Left lobe of liver (tissue), 2 donors: ENCODE measurements at regions not wholly inside any gene's neighbourhood (a gene's known extent, or its start where the extent isn't known, plus 50 kb on each side); places are given as distances from the start of the nearest gene placed in this dataset.

Source experiments
- ATAC-seq: fragments of 200-7000 bp; cut with Tn5 transposase; one replicate; pipeline ENCODE4 v1.9.1; 2020; ENCODE audit warnings: mild to moderate bottlenecking, moderate library complexity
- DNase-seq: peaks from one replicate; pipeline ENCODE4 v3.0.0-alpha.2; 2020; ENCODE audit warnings: low spot score
- donor health status: DM: no; HTN: no; CAD: no; lungs with moderate emphysema.
- donor health status: DM: no; HTN: yes; CAD: no.

DNA sequence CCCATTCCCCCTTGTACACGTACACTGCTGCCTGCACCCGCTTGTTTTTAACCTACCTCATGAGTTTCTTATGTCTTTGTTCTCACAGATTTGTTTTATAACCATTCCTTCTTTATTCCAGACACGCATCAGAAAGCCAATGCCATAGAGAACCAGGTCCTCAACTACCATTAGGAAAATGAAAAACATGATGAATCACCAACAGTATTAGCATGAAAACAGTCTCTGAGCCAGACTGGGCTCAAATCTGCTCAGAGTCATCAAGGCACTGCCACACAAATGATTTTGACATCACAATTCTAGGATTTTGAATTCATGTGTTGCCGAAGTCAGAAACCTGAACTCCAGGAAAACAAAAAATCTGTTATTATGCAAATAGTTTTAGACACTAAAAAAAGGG, 394.1 kb upstream of the GRIA1 start:
- ATAC-seq (no peak), DNase-seq (no peak)

DNA sequence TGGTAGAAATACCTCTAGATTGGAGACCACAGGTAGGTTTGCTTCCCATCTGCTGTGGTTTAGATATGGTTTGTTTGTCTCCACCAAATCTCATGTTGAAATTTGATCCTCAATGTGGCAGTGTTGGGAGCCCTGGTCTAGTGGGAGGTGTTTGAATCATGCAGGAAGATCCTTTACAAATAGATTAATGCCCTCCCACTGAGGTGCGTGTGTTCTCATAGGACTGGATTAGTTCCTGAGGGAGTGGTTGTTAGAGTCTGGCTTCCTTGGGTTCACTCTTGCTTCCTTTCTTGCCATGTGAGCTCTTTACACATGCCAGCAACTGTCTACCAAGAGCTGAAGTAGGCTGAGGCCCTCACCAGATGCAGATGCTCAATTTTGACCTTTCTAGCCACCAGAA, 391.1 kb upstream of the GRIA1 start:
- DNase-seq = no peak
- ATAC-seq = no peak

DNA sequence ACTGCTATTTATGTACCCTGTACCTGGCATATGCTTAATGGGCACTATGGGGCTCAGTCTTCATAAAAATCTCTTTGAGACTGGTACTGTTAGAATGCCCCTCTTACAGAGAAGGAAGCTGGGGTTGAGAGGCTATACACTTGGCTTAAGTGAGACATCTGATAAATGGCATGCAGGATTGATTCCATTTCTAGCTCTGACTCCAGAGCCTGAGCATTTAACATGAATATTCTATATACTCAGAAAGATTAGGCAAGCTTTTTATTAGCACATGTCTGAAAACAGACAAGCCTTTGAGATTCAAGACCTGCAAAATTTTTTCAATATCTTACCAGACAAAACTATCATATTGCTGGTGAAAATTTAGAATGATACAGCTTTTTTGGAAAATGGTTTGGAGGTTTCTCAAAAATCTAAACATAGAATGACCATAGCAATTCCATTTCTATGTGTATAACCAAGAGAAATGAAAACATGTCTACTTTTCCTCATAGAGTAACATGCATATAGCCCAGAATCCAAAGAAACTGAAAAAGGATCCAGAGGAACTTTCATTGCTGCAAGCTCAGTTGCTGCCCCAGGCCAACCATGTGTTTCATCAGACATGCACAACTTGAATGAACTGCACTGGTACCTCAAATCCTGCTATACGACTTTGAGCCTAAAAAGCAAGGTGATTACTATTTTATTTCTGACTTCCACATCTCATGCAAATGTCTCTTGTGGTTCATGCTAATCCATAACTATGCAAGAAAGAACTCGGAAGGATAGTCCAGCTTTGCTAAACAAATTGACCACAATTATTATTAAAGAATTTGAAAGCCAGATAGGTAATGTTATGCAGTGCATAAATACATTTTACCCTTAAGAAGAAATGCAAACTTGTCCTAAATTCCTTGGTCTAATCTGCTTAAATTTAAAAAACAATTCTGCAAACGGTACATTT, 389.0 kb upstream of the GRIA1 start:
- DNase-seq = no peak
- ATAC-seq = no peak

DNA sequence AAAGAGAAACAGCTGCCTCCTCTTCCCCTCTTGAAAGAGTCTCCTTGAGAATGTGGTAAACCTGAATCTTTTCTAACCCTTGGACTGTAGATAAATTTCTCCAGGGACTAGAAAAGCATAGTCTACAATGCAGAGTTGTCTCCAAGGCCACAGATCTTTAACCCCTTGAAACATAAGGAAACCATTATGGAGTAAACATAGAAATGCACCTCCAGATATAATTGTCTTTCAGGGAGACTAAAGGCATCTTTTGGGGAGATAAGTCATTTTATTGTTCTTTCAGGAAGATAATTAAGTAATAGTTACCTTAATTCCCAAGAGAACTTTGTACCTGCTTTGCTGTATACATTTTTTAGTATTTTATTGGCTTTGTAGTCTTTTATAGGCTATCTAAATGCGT, 373.6 kb upstream of the GRIA1 start:
- DNase-seq = no peak
- no peak for ATAC-seq

DNA sequence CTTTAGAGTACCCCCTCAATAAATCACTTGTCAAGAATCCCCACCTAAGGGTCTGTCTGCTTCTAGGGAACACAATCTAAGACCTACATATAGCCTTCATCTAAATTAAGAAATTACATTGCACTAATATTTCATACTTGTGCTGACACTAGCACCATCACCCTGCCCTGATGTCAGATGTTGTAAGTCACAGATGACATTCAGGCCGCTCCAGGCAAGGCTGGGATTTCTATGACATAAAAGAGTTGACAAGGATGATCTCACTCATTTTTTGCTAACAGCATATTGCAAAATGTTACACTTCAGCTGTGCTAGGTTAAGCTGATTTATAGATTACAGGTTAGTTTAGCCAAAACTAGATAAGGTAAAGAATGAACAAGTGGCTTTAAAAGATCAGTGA, 372.5 kb upstream of the GRIA1 start:
- no peak for DNase-seq
- ATAC-seq = no peak

DNA sequence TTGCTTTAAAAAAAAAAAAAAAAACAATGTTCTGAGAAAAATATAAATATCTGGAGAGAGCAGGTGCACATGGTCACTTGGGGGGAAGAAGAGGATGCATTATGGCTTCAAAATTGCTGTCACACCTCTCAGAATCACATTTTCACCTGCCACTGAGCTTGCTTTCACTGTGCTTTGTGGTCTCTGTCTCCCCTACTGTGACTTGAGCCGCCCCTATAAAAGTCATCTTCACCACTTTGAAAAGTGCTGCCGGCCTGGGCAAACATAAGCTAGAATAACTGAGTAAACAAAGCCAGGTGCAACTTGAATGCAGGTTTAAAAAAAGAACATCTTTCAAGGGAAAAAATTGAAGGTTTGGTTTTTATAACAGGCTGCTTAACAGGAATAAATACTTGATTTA, 368.1 kb upstream of the GRIA1 start:
- ATAC-seq (no peak), DNase-seq (no peak)

DNA sequence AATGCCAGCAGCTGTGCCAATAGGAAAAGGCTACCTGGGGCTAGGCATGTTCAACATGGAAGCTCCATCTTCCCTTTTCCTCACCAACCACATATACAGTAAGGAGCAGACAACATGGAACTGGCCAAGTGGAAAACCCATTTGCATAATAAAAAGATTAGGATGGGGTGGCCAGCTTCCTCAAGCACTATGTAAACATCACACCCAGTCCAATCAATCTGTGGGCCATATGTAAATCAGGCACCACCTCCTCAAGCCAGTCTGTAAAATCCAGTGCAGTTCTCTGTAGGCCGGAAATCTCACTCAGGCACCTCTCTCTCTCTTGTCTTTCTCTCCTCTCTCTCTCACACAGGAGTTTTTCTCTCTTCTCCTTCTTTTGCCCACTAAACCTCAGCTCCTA, 360.2 kb upstream of the GRIA1 start:
- no peak for ATAC-seq
- DNase-seq = no peak

DNA sequence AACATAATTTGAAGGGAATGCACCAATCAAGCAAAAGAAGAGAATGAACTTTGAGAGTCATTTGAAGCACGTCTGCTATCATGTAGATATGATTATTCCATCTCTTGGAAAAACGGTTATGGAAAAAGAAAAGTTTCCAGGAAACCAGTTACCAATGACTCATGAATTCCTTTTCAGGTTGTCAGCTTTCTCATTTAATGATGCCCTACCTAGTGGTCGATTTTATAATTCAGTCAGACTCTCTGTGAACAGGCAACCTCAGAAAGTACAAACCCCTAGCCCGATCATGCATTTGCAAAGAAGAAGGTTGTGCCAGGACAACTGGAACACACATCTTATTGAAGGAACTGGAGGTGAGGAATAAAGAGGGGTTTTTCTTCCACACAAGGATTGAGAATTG, 355.1 kb upstream of the GRIA1 start:
- DNase-seq = no peak
- no peak for ATAC-seq

DNA sequence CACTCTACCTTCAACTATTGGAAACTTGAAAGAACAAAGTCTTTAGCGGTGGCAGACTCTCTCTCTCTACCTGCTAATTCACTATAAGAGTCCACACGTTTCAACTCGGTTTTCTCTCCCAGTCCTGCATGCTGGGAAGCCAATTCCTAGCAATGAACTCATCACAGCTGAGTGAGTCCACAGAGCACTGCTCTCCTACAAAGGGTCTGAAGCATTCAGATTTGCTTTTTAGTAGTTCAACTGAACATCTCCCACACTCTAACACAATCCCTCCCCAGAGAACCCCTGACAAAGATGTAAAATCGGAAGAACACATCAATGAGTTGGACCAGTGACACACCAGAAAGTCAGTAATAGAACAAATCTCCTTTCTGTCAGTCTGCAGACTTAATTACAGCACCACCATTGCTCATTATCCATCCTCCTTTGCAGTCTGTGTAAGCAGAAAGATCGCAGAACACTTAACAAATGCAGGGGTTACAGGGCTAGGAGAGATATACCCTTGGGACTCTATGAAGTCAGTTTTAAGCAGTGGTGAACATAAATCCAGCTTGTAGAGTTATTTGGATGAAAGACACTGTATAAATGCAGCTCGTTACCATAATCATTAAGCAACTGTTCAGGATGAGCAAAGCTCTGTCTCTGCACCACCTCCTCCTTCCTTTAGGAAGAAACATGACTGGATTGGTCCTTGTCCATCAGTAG, 353.4 kb upstream of the GRIA1 start:
- ATAC-seq = no peak

DNA sequence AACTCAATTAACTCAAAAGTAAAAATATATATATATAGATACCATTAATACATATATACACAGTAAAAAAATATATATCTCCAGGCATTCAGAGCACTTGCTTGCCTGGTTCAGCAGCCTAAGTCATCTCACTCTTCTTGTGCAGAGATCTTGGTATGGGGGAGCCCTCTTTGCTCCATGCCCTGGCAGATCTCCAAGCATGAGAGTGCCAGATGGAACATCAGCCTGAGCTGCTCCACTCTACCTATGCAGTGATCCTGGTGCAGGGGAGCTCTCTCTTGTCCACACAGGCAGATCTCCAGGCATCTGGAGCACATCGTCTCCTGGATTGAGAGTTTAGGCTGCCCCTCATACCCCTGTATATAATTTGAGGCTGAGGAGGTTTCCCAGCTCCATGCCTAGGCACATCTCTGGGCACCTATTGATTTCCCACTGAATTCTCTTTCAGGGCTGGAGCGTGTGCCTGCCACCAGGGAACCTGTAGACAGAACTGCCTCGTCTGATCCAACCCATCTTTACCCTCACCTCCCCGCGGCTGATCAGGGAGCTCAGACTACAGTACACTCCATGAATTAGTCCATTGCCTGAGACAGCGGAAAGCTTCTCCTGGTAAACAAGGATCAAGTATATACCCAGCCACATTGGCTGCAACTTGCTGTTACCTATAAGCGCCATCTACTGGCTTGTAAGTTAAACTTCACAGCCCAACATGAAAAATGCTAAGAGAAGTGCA, 342.4 kb upstream of the GRIA1 start:
- ATAC-seq (peak; percentile 98), DNase-seq (peak; percentile 44)

More for the DNA sequence above, 353.4 kb upstream of the GRIA1 start:
- DNase-seq = no peak

DNA sequence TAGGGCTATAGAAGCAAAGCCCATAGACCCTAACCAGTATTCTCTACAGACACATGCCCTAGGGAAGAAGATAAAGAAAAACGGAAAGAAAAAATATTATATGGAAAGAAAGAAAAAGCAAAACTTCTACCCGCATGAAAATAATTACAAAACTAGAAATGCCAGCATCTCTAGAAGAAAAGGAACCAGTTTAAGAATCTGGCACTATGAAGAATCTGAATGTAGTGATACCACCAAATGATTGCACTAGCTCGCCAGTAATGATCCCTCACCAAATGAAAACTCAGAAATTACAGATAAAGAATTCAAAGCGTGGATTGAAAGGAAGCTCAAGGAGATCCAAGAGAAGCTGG, 341.9 kb upstream of the GRIA1 start:
- DNase-seq = no peak
- no peak for ATAC-seq

DNA sequence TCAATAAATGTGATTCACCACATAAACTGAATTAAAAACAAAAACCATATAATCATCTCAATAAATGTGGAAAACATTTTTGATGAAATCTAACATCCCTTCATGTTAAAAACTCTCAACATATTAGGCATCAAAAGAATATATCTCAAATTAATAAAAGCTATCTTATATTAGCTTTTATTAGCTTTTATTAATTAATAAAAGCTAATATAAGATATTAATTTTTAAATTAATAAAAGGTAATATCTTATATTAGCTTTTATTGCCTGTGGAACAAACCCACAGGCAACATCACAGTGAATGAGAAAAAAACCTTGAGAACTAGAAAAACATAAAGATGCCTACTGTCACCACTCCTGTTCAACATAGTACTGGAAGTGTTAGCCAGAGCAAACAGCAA, 338.9 kb upstream of the GRIA1 start:
- no peak for DNase-seq
- ATAC-seq = no peak

DNA sequence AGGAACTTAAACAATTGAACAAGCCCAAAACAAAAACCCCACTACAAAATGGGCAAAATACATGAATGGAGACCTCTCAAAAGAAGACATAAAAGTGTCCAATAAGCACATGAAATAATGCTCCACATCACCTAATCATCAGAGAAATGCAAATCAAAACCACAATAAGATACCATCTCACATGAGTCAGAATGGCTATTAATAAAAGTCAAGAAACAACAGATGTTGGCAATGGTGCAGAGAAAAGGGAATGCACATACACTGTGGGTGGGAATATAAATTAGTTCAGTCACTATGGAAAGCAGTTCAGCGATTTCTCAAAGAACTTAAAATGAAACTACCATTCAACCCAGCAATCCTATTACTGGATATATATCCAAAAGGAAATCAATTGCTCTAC, 337.4 kb upstream of the GRIA1 start:
- DNase-seq (no peak), ATAC-seq (no peak)

DNA sequence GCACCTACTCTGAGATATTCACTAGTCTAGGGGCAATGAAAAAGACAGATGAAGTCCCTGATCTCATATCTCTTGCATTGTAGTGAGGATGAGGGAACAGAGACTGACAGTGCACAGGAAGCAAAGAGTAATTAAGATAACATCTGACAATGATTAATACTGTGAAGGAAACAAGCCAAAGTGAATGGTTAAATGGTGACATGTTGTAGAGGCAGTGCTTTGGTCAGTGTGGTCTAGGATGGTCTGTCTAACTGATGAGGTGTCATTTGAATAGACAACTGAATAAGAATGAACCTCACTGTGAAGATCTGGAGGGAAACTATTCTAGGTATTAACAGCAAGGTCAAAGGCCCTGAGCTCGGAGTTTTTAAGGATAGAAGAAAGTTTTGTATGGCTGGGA, 333.3 kb upstream of the GRIA1 start:
- no peak for DNase-seq
- no peak for ATAC-seq

DNA sequence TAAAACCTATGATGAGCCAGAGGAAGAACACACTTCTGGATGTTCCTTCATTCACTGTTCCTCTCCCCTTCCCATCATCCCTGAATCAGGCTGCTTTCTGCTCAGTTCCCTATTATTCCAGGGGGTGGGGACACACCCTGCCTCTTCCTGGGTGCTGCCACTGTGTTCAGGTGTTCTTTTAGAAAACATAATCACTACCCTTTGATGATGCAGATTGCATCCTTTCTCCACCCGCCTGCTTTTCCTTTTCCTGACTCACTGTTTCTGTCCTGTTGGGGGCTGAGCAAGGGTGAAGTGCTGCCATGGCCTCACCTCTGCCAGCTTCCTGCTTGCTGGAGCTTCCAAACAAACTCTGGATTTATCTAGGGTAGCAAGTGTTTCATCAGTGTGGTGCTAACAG, 331.9 kb upstream of the GRIA1 start:
- DNase-seq = no peak
- ATAC-seq = no peak

DNA sequence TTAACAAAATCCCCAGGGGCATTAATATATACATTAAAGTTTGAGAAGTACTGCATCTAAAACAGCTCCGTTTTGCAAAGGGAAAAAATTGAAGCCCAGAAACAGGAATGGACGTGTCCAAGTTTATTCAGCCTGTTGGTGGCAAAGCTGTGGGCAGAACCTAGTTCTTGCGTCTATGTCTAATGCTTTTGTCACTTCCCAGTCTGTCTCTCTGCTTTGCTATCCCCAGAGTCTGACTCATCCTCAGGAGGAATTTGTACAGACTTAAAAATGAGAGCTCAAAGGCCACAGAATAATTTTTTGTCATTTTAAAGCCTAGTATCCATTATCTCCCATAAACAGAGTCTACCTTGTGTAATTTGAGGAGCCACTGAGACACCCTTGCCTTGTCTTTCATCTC, 330.9 kb upstream of the GRIA1 start:
- no peak for ATAC-seq
- DNase-seq = no peak

DNA sequence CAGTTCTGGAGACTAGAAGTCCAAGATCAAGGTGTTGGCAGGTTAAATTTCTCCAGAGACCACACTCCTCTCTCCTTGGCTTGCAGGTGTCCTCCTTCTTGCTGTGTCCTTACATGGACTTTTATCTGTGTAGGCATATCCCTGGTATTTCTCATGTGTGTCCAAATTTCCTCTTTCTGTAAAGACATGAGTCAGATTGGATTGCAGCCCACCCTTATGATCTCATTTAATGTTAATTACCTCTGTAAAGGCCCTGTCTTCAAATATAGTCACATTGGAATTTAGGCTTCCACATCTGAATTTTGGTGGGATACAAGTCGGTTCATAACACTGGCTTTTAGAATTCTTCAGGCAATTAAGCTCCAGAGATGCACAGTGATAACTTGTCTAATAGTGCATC, 322.2 kb upstream of the GRIA1 start:
- no peak for DNase-seq
- no peak for ATAC-seq

DNA sequence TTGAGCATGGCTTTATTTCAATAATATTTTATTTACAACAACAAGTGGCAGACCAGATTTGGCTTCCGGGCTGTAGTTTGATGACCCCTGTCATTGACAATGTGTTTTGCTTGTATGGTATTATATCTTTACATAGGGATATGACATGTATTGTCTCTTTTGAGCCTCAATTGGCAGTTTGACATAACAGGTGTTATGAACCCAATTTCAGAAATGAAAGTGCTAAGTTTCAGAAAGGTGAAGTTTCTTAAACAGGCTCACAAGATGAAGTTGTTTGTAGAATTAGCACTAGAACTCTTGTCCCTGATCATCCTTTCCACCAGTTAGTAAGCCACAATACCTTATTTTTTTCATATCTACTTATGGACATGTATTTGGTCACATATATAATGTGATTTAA, 303.0 kb upstream of the GRIA1 start:
- ATAC-seq = no peak
- no peak for DNase-seq

DNA sequence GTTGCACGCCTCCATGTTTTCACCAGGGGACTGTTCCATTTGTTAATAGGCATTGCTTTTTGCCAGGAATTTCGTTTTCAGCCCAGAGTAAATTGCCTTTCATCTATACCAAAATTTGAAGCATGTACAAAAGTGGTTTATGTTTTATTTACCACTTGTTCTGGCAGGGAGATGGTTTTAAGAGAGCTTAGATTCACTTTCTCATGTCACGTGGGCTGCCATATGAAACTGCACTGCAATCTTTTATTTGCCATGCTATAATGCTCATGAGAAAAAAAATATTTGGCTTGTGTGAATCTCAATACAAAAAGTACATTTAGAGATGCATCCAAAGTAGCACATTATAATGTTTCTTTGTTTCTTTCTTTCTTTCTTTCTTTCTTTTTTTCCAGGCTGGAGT, 284.1 kb upstream of the GRIA1 start:
- ATAC-seq (no peak), DNase-seq (no peak)

DNA sequence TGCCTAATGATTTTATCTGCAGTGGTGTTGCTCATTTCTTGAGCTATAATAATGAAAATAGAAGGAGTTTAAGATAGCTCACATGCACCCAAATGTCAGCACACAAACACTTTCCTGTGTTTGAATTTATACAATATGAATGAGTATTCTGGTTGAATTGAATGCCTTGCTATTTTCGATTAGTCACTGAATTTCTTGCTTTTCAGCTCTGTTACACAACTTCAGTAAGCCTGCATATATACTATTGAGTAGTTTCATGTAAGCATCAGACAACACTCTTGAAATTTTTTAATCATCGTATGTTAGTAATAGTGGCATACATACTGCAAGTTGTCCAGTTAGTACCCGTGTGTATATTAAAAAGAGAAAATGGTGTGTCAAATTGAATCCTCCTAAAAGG, 281.5 kb upstream of the GRIA1 start:
- ATAC-seq = no peak
- no peak for DNase-seq

DNA sequence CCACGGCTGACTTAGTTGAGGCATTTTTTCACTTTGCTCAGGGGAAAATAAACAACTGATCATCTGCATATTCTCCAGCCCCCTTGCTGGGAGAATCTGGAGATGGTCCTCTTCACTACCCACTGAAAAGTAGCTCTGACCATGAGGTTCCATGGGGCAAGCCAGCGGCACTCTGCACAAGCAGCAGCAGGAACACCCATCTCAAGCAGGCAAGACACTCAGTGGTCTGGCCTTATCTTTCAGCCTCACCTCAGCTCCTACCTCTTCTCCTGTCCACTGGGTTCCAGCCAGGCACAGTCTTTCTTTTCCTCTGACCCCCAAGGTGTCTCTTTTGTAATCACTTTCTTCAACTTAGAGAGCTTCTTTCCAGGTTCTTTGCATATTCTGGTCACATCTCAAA, 280.8 kb upstream of the GRIA1 start:
- ATAC-seq = no peak

DNA sequence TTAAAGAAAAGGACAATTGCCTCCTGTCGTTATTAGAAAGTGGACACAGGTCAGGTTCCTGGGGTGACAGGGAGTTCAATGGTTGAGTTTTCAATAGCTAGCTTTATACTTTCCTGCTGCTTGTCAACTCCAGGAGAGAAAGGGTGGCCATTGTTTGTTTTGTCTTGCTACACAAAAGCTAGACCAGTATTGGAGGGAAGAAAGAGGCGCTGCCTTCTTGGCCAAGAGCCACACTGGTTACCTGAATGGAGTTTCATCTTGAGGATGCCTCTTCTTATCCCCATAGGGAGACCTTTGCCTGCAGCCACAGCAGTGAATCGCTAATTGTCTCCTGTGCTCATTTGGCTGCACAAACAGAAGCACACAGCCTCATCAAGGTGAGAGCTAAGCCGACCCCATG, 279.4 kb upstream of the GRIA1 start:
- DNase-seq (no peak), ATAC-seq (no peak)

More for the DNA sequence above, 280.8 kb upstream of the GRIA1 start:
- no peak for DNase-seq
